Jurkat, Clone E6-1 (cell line): ENCODE measurements at regions not wholly inside any gene's neighbourhood (a gene's known extent, or its start where the extent isn't known, plus 50 kb on each side); places are given as distances from the start of the nearest gene placed in this dataset.

ENCODE experiments used
- DNase-seq: peaks from one replicate; pipeline ENCODE4 v3.0.0-alpha.2; 2011; ENCODE audit warnings: low read depth, low spot score
- H3K4me3 ChIP-seq: 2 replicates; pipeline ENCODE4 v1.5.1; 2011; ENCODE audit warnings: mild to moderate bottlenecking, low read length, control low read depth, moderate library complexity

- DNase-seq: no peak
Observed at GRCh38 chr6:62516291-62517141, 230.5 kb upstream of the KHDRBS2 start.

DNA sequence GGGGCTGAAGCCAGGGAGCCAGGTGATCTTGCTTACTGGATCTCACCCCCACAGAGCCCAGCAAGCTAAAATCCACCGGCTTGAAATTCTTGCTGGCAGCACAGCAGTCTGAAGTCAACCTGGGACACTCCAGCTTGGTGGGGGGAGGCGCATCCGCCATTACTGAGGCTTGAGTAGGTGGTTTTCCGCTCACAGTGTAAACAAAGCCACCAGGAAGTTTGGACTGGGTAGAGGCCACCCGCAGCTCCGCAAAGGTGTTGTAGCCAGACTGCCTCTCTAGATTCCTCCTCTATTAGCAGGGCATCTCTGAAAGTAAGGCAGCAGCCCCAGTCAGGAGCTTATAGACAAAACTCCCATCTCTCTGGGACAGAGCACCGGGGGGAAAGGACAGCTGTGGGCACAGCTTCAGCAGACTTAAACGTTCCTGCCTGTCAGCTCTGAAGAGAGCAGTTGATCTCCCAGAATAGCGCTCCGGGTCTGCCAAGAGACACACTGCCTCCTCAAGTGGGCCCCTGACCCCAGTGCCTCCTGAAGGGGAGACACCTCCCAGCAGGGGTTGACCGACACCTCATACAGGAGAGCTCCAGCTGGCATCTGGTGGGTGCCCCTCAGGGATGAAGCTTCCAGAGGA lies 206.3 kb upstream of the KHDRBS2 start:
- DNase-seq: no peak
- no peak overlapping the region for H3K4me3 ChIP-seq

More at GRCh38 chr6:62516291-62517141, 230.5 kb upstream of the KHDRBS2 start:
- H3K4me3 ChIP-seq: no peak overlapping the region

DNA sequence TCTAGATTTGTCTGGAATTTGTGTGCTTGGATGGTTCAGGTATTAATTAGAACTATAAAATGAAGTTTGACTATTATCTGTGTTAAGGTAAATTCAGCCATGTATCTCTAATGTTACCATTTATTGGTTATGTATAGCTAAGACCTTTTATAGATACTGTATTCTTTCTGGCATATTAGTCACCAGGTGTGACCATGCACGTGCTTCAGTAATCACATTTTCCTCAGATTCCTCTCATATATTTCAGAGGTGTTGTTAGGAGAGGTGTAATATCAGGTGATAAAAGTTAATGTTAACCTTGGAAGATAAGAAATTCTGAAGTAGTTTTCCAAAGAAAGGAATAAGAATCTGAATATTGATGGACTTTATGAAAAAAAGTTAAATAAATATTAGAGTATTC lies 194.5 kb upstream of the KHDRBS2 start:
- no peak overlapping the region for H3K4me3 ChIP-seq
- DNase-seq: no peak

- DNase-seq: no peak
- H3K4me3 ChIP-seq: no peak overlapping the region
Observed at GRCh38 chr6:62479697-62480220, 193.7 kb upstream of the KHDRBS2 start.

- no peak overlapping the region for H3K4me3 ChIP-seq
- no peak for DNase-seq
Observed at GRCh38 chr6:62474793-62475192, 188.8 kb upstream of the KHDRBS2 start.

- H3K4me3 ChIP-seq: no peak overlapping the region
- no peak for DNase-seq
Observed at GRCh38 chr6:62466607-62467006, 180.6 kb upstream of the KHDRBS2 start.

DNA sequence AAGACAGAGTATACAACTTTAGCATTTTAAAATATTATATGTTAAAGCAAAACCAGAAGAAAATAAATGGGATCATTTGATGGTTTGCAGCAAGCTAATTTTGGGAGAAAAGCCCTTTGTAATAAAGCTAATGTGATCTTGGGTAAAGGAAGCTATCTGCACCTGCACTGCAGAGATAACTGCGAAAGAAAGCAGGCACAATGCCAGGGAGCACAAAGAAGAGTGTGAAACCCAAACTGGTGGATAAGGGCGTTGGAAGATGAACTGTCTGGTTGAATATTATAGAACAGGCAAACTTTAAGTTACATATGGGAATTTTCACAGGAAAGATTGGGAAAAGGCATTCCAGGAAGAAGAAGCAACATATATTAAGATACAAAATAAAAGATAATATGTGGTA lies 179.2 kb upstream of the KHDRBS2 start:
- DNase-seq: peak; percentile 21
- no peak overlapping the region for H3K4me3 ChIP-seq

GRCh38 chr6:62452586-62452985 lies 166.6 kb upstream of the KHDRBS2 start:
- DNase-seq: no peak
- no peak overlapping the region for H3K4me3 ChIP-seq

GRCh38 chr6:62446647-62447316 lies 160.8 kb upstream of the KHDRBS2 start:
- H3K4me3 ChIP-seq: no peak overlapping the region
- DNase-seq: no peak

DNA sequence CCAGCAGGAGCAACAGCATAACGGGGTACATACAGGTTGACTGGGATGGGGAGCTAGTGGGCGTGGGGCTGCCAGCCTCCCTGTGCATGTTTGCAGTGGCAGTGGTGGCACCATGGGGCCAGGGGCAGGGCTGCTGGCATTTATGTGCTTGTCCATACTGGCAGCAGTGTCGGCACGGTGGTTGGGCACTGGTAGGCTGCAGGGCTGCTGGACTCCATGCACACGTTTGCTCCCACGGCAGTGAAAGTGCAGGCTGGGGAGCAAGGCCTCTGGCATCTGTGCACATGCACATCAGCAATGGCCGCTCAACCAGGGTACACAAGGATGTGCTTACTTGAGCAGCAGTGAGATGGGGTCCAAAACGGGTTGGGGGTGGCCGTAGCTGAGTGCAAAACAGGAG lies 159.5 kb upstream of the KHDRBS2 start:
- no peak for DNase-seq
- no peak overlapping the region for H3K4me3 ChIP-seq

GRCh38 chr6:62441182-62441581 lies 155.2 kb upstream of the KHDRBS2 start:
- H3K4me3 ChIP-seq: no peak overlapping the region
- DNase-seq: no peak

DNA sequence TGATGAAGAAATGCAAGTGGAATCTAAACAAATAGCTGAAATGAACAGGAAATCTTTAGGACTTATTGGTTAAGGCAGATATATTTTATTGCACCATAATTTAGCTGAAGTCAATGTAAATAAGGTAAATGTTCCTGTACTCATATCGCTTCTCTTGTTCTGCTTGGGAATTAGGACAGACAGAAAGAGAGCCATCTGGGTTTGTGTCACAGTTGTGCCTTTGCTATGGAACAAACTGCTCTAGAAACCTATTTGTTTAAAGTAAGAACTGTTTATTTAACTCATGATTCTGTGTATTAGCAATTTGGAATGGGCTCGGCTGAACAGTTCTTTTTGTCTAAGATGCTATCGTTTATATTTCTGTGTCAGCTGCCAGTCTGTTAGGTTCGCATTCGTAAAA lies 143.8 kb upstream of the KHDRBS2 start:
- no peak overlapping the region for H3K4me3 ChIP-seq

DNA sequence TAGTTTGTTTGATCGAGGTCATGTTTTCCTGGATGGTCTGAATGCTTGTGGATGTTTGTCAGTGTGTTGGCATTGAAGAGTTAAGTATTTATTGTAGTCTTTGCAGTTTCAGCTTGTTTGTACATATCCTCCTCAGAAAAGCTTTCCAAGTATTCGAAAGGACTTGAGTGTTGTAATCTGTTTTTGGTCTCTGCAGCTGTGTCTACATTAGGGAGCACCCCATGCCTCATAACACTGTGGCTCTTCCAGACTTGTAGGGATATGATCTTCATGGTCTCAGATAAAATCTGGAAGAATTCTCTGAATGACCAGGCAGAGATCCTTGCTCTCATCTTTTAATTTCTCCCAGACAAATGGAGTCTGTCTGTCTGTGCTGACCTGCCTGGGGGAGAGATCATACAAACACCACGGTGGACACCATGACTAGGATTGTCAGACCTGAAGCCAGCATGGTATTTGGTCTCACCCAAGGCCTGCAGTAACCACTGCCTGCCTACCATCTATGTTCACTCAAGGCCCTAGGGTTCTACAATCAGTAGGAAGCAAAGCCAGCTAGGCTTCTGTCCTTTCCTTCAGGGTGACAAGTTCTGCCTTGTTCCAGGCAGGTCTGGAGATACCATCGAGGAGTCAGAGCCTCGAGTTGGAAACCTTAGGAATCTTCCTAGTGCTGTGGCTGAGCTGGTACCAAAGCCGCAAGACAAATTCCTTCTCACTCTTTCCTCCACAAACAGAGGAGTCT lies 114.7 kb upstream of the KHDRBS2 start:
- no peak overlapping the region for H3K4me3 ChIP-seq
- no peak for DNase-seq

More for the DNA sequence above, 143.8 kb upstream of the KHDRBS2 start:
- DNase-seq: no peak

DNA sequence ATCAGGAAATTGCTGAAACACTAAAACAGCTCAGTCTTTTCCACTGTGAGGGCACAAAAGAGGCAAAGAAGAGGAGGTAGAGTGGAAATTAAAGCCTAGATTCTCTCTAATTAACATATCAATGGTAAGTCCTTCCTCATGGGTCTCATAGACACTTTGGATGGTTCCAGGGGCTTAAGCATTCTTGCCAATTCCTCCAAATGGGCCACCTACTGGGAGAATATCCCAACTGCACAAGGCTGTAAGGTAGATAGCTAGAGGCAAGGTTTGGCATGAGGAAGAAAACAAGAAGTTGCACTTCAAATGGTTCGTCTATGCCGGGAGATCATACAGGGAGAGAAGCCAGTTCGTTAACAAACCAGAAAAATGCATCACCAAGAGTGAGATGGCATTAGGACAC lies 107.6 kb upstream of the KHDRBS2 start:
- DNase-seq: no peak
- H3K4me3 ChIP-seq: no peak overlapping the region

GRCh38 chr6:62392291-62392690 lies 106.3 kb upstream of the KHDRBS2 start:
- no peak for DNase-seq
- H3K4me3 ChIP-seq: no peak overlapping the region

DNA sequence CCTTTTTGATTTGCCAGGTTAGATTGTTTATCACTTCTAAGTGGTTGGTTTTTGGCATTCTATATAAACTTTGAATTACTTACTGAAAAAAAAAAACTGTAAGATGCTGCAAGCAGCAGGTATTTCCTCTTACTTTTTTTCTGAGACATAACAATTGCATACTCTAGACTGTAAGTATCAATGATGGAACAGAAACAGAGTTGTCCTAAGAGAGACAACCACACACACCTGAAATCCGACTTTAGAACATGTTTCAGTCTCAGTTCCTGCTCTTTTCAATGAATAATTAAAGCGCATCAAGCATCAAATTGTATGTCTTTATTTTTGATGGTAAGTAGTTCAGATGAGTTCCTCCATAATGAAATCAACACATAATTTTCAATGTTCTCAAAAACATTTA lies 105.3 kb upstream of the KHDRBS2 start:
- no peak for DNase-seq
- H3K4me3 ChIP-seq: no peak overlapping the region

GRCh38 chr6:62390401-62390800 lies 104.4 kb upstream of the KHDRBS2 start:
- H3K4me3 ChIP-seq: no peak overlapping the region
- no peak for DNase-seq

DNA sequence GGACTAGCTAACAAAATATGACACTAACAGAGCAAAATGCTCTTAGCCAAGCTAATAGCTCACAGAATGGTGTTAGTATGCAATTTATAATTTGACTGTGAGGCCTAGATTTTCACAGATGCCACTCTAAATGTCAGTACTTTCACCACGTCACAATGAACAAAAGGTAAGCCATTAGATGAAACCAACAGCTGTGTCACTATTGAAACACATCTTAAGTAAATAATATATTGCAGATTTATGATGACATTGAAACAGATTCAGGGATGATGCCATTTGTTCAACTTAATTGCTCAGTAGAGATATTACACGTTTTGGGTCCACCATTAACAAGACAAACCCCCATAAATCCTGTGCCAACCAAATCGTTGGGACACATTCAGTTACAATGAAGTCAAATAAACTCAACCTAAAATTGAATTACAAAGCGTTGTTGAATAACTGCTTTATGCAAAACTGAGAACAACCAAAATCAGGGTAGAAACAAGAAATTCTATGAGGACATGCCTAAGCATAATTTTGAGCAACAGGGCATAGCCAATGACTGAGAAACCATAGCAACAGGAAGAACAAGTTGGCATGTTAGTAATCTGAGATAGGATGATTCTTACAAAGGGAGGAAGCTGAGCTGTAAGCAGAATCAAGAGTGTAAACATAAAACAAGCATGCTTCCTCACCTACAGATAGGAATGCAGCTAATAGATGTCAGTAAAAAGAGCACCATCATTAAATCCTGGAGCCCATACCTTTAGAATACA lies 85.6 kb upstream of the KHDRBS2 start:
- H3K4me3 ChIP-seq: no peak overlapping the region
- no peak for DNase-seq

DNA sequence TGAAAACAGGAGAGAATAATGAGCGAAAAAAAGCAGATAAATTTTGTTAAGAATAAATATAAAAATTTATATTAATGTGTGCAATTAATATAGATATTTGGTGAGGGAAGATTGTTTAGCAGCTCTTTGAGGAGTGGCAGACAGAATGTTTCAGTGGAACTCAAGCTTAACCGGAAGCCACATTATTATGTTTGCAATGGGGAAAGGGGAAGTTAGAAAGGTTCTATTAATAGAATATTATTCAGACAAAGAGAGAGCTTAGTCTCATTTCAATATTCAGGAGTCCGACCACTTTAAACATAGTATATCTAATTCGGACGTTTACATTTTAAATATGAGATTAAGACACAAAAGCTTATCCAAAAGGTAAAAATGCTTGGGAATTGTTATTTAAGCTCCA lies 81.6 kb upstream of the KHDRBS2 start:
- H3K4me3 ChIP-seq: no peak overlapping the region
- DNase-seq: no peak
